Stimulated activated CD8-positive, alpha-beta memory T cell treated with anti-CD3 and anti-CD28 coated beads, Interleukin-7, amount 100 ng/mL, for 4 hours (primary cell): ENCODE measurements at regions not wholly inside any gene's neighbourhood (a gene's known extent, or its start where the extent isn't known, plus 50 kb on each side); places are given as distances from the start of the nearest gene placed in this dataset.
"Not testable (repeated sequence)": the region's sequence is repeated elsewhere in the genome, so short reads cannot be mapped to it uniquely, and the experiment has no call there.

Experiments used
- DNase-seq, 2 donors: peaks; one replicate each; pipeline ENCODE4 v3.0.0-alpha.2; 2020; ENCODE audit warnings: low read depth in 2 of 2

DNA sequence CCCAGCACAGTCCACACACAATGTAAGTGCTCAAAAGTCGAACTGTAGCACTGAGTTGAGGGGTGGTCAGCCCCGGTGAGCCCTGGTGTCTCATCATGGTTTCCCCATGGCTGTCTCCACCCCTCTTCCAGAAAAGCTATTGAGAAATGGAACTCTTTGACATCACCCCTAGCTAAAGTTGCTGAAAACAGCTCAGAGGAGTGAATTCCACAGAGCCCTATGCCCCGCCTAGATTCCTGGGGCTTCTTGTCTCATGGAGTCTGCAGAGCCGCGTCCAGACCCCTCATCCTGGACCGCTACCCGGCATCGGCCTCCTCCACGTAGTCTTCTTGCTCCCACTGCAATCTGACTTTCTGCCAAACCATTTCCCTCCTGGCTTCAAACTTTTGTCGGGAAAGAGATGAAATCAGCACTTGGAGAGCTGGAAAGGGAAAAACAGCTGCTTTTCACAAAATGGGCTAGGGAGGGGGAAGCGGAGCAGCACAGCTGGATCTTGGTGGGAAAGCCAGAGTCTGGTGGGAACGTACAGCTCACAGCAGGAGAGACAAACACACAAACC, 132.2 kb downstream of the SNX5 start:
- DNase-seq, result no peak

DNA sequence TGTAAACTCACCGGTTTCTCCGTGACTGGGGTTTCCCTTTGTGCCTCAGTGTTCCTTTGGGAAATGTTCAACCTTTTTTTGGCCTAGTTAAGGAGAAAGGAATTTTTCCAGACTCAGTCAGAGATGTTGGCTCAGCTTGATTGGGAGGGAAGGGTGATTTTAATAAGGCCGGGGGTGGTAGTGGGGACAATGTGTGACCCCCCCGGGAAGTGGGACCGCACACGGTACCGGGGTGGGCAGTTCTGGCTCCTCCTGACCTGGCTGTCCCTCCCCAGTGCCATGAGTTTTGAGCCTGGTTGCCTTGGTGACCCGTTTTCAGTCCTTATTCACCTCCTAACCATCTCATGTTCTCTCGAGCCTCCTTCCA, 132.7 kb downstream of the SNX5 start:
- DNase-seq, result no peak

DNA sequence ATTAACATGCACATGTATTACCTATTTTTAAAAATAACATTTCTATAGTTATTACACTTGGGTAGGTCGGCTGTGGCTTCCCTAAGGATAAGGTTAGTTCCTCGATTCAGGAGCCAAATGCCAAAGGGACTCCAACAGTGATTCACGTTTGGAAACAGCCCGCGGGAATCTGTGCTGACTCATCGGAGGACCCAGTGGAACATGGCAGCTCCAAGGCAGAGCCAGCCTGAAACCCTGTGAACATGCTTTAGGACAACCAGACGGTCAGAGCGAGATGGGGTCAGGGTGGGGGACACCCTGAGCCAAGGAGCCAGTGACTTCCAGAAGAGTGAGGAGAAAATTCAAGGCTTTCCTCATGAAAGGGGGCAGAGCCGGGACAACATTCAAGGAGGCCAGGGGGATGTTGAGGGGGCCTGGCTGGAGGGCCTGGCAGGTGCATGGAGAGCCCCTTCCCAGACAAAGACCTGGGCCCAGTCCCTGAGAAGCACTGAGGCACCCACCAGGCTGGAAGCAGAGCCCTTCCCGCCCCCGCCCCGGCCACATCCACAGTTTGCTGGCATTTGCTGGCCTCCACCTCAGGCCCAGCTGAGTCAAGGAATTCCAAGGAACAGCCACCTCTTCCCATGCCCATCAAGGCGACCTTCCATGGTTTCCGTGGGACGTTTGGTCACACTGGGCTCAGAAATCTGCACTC, 133.2 kb downstream of the SNX5 start:
- DNase-seq, result no peak

DNA sequence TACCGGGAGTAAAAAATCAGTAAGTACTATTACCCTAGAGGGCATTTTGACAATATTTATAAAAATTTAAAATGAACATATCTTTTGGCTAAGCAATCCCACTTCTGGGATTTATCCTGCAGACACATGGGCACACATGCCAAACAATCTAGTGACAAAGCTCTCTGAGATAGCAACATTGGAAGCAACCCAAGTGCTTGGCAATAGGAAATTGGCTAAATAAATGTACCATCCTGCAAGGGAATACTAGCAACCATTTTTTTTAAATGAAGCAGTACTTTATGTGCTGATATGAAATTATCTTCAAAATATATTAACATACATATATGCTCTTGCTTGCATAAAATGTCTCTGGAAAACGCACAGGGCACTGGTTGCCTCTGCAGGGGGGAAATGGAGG, 133.8 kb downstream of the SNX5 start:
- DNase-seq, result no peak

DNA sequence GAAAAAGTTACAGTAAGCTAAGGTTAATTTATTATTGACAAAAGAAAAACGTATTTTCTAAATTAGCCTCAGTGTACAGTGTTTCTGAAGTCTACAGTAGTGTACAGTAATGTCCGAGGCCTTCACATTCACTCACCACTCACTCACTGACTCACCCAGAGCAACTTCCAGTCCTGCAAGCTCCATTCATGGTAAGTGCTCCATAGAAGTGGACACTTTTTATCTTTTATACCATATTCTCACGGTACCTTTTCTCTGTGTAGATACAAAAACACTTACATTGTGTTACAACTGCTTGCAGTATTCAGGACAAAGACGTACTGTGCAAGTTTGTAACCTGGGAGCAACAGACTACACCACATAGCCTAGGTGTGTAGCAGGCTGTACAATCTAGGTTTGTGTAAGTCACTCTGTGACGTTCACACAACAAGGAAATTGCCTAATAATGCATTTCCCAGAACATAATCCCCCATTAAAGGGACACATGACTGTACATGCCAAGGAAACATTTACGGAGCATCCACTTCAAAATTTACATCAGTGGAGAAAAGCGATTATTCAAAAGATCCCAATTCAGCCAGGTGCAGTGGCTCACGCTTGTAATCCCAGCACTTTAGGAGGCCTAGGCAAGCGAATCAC, 133.4 kb downstream of the BANF2 start:
- DNase-seq, result no peak

DNA sequence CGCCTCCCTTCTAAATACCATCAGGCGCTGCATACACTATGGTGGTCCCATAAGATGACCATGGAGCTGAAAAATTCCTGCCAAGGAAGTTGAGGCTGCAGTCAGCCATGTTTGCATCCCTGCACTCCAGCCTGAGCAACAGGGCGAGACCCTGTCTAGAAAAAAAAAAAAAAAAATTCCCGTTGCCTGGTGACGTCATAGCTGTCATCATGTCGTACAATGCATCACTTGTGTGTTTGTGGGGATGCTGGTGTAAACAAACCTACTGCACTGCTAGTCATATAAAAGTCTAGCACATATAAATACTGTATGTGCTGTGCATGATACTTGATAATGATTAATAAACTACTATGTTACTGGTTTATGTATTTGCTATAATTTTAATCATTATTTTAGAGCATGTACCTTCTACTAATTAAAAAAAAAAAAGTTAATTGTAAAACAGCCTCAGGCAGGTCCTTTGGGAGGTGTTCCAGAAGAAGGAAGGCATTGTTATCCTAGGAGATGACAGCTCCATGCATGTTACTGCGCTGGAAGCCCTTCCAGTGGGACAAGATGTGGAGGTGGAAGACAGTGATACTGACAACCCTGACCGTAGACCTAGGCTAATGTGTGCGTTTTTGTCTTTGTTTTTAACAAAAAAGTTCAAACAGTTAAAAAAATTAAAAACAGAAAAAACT, 132.6 kb downstream of the BANF2 start:
- DNase-seq, result no peak

DNA sequence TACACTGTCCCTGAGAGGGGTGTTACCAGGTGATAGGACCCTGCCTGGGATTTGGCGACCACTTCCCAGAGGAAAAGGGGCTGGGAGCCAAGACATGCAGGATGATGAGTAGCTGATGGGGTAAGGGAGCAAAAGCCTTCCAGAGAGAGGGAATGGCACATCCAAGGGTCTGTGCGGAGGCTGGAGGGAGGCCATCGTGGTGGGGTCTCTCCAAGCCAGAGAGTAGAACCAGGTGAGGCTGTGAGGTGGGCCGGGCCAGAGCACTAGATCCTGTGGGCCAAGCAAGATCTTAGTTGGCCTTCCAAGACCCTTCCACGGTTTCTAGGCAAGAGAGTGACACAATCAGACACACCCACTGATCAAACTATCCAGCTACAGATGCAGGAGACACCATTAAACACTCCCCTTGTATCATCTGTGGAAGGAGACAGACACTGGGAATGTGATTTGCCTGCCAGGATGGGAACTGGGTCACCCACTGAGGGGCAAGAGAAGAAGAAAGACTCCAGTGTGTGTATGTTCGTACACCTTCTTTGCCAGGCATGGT, 128.9 kb downstream of the BANF2 start:
- no peak for DNase-seq

DNA sequence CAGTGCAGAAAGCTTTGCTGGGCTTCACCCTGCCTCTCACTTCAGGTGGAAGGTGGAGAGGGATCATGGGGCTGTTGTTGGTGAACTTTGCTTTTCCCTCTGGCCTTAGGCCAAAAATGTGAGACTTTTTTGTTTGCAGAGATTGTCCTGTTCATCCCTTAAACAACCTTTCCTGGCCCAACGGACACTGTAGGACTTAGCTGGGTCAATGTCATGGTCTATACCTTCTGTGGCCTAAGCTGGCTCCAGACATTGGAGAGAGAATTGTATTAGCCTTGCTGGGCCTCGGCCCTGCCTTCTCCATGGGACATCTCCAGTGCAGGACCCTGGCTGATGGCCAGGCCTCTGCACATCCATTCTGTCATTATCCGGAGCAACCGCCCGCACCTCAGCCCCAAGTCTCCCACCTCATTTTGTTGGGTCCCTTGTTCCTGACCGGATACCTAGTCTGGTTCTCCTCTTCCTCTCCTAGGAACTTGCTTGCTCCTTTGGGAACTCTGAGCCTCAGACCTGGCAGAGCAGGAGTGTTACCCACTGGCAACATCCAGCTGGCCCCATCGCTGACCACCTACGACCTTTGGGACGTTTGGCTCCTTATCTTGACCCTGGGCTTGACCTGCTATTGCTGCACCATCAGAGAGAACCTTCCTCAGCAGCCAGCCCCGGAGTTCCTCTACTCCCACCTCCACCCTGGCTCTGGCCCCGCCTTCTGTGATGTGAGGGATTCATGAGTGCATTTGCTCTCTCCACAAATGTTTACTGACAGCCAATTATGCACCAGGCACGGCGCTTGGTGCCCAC, 128.2 kb downstream of the BANF2 start:
- no peak for DNase-seq

DNA sequence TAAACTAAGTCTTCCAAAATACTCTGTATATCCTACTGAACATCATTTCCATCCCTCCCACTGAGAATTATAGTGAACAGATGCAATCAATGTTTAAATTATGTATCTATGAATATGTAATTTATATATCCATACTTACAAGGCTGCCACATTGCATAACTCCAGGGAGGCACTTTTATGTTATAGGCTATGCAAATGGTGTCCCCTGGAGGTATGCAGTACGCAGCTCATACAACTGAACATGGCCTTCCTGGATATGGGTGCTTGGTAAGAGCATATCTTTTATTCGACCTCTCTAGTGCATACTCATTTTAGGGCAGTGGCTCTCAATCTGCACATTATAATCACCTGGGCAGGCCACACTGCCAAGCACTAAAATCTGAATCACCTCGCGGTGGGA, 127.3 kb downstream of the BANF2 start:
- no peak for DNase-seq

DNA sequence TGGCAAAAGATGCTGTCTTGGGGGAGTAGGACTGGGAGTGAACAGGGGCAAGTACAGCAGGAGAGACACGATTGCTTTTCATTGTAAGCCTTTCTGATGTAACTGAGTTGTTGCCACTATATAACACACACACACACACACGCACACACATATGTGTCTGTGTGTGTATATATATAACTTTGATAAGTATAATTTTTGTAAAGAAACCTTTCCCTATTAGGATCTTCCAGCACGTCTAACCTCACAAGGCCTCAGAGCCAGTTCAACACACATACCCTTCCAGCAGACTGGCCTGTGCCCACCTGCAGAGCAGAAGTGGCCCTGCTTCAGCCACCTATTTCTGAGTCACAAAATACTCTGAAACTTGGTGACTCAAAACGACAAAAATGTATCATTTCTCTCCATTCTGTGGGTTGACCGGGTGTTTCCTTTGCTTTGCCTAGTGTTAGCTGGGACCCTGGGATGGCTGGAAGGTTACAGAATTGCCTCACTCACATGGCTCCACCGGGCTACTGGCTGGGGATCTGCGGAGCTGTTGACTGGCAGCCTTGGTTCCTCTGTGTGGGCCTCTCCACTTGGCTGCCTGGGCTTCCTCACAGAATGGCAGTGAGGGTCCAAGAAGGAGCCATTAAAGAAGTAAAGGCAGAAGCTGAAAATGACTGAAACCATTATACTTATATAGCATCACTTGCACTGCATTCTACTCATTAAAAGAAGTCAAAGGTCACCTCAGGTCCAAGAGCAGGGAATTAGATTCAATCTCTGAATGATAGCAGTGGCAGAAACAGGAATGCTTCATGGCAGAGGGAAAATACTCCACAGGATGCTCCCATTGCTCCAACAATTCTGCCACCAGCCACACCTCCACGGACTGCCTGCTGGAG, 126.4 kb downstream of the BANF2 start:
- no peak for DNase-seq

DNA sequence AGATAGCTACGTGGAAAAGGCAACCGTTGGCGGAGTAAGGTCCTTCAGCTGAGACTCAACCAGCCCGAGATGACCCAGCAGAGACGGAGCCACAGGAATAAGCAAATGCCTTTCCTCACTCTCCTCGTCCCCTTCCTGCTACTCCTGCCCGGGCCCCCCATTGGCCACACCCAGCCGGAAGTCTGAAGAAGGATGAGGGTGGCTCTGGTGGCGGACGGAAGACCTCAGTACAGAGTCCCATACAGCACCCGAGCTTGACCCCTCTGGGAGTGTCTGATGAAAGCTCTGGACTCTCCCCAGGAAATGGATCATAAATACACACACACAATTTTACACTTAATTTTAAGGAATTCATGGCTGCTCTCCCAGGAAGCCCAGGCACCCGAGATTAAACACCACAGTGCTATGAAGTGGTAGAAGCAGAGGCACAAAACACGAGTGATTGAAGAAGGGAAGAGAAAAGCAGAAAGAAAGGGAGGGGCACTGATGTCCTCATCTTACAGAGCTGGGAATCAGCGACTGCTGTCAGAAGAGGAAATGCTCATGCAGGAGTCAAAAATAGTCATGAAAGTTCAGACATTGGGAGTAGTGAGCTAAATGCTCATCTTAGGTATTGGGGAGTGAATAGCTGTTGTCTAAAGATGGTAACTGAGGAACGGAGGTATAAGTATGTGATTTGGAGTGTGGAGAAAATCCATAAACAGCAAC, 125.6 kb downstream of the BANF2 start:
- no peak for DNase-seq

DNA sequence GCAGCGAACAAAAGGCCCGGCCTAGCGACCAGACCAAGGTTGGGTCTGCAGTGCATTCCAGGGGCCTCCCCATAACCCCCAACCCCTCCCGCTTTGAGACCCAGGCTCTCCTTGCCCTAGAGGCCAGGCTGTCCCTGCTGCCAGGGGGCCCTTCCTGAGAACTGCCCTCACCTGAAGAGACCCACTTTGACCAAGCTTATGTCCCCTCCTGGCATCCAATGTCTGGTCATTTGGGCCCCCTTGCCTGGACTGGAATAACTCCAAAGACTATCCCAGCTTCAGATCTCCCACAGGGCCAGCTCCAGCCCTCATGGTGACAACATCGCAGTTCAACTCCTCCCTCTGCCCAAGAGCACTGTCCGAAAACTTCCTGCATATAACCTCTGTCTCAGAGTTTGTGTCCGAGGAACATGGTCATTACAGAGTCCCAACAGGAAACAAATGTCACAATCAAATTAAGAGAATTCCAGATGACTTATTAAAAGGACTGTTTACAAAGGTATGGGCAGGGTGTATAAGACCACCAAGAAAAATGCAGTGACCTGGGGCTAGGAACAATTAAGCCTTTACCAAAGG, 125.0 kb downstream of the BANF2 start:
- DNase-seq, result no peak

DNA sequence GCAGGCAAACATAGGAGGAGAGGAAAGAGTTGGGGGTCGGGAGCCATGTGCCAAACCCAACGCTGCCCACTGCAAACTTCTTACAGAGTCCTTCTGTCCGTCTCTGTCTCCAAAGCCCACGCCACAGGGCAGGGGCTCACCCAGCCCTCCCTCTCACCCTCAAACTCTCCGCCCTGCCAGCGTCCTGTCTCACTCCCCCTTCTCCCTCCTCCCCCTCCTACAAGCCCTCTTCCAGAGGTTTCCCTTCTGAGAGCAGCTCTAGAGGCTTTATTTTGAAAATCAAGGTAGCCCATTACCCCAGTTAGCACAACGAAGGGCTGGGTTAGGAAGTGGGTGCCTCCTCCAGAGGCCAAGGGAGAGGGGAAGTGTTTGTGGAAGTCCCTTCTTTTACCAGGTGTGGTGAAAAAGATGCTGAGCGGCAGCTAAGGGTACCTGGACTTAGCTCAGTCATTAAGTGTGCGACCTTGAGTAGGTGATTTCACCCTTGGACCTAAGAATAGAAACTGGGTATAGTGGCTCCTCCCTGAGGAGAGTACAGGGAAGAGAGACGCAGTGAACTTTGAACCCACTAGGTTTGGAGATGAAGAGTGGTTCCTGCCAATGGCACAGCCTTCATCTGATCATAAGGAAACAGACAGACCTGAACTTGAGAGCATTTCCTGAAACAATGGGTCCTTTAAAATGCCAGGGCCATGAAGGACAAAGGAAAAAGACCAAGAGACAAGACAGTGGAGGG, 123.8 kb downstream of the BANF2 start:
- DNase-seq, result no peak

DNA sequence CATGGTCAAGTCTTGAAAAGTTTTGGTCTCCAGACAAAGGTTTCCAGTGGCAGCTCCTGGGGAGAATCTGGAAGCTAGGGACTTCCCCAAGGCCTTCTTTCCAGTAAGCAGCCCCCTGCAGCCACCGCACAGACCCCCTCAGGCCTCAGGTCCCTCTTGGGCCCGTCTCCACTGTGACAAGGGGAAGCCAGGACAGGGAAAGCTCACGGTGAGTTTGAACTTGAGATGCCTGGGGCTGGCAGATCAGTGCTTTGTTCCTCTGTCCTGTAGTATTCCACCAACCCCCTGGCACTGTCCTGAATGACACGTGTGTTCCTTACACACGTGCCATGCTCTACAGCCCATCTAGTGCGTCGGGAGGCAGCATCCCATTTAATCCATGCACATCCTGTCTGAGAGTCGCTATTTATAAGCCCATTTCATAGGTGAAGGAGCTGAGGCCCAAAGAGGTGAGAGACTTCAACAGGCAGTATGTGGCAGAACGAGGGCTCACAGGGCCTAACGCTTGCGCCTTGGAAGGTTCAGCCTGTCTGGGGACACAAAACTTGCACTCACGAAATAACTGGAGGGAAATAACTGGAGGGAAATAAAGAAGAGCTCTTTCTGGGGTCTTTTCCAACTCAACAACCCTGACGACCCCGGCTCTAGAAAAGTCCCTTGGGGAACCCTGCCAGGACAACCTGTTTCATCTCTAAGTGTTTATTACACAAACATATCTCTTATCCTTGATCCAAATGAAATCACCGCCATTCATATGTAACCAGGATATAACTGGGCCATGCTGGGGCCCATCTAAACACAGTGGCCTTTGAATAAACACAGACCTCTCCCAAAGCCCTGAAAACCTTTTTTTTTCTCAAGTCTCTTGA, 123.0 kb downstream of the BANF2 start:
- no peak for DNase-seq

DNA sequence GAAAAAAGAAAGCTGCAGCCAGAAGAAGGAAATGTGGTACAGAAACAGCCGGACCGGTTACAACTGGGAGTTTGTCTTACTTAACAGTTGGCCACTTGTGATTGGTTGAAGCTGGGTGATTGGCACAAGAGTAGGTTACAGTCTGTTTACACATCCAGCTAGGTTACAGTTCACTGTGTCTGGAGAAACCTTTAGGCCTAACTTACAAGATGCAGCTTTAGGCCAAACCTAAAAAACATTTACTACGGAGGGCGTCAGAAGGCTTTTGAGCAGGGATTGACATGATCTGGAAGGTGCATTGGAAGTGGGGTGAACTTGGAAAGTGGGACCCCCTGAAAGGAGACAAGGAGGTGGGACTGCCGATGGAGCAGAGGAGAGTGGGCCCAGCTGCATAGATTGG, 122.3 kb downstream of the BANF2 start:
- DNase-seq, result no peak

DNA sequence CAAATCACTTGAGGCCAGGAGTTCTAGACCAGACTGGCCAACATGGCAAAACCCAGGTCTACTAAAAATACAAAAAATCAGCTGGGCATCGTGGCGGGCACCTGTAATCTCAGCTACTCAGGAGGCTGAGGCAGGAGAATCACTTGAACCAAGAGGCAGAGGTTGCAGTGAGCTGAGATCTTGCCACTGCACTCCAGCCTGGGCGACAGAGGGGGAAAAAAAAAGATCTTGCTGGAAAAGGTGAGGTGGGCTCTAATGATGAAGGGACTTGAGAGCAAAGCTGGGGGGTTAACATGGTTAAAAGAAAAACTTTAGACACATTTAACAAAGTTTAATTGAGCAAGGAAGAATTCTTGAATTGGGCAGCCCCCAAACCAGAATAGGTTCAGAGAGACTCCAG, 121.8 kb downstream of the BANF2 start:
- DNase-seq, result not testable (repeated sequence)

DNA sequence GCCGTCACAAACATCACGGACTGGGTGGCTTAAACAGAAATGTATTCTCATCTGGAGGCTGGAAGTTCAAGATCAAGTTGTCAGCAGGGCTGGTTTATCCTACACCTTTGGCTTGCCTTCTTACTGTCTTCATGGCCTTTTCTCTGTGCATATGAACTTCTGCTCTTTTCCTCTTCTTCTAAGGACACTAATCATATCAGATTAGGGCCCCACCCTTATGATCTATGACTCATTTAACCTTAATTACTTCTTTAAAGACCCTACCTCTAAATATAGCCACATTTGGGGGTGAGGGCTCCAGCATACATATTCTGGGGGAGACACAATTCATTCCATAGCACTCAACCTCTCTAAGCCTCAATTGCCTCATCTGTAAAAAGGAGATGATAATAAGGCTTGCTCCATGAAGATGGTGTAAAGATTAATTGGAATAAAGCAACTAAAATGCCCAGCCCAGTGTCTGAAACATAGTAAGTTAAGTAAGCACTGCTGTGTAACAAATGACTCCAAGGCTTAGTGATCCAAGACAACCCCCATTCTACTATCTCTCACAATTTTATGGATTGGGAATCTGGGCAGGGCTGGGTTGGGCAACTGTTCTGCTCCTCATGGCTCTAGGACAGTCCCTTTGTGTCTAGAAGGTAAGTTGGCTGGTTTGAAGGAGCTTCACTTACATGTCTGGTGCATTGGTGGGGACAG, 119.8 kb downstream of the BANF2 start:
- no peak for DNase-seq

DNA sequence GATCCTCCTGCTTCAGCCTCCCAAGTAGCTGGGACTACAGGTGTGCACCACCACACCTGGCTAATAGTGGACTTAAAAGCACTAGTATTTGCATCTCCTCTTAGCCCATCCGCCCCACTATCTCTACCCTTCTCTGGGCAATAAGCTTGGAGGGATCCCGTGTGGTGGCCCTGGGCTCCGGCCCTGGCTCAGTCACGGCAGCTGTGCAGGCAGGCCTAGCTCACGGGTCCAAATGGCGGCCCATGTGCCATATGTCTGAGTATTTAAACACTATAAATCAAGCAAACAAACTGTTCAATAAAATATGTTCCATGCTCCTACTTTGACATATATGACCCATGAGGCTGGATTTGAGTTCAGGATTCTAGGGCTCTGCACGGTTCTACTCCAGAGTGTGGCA, 118.4 kb downstream of the BANF2 start:
- DNase-seq, result no peak
